IMR-90 (cell line): ENCODE measurements at regions not wholly inside any gene's neighbourhood (a gene's known extent, or its start where the extent isn't known, plus 50 kb on each side); places are given as distances from the start of the nearest gene placed in this dataset.

ENCODE experiments used
- ATAC-seq: fragments of 200-7000 bp; cut with Tn5 transposase; 2 replicates; pipeline ENCODE4 v1.9.1; 2020; ENCODE audit warnings: low read depth, mild to moderate bottlenecking, moderate library complexity
- BruUV-seq: library from RNA; stranded (reverse); fragments of 400-500 nt; replicated peaks from 2 replicates; lab custom pipeline; 2021; lab: Mats Ljungman, UMichigan
- CTCF ChIA-PET: fragments of 300-600 bp; formaldehyde crosslinking; extraction: SDS; loops from one replicate; lab custom pipeline; 2021; ENCODE audit warnings: antibody characterized with exemption; lab: Yijun Ruan, JAX
- POLR2A ChIA-PET: fragments of 300-600 bp; sonication (Branson Sonifier 250); formaldehyde crosslinking; loops from one replicate; lab custom pipeline; 2022; ENCODE audit warnings: antibody characterized with exemption; ENCODE audit not compliant: unreplicated experiment; lab: Charles Lee
- DNase-seq: peaks from one replicate; pipeline ENCODE4 v3.0.0; 2013
- H2AFZ ChIP-seq: replicated peaks from 2 replicates; pipeline ENCODE3; 2013; ENCODE audit warnings: low read length, mild to moderate bottlenecking; ENCODE audit not compliant: poor library complexity
- H2AK5ac ChIP-seq: 2 replicates; pipeline ENCODE4 v1.6.1; 2013; ENCODE audit warnings: low read depth, low read length, inconsistent platforms
- H2AK9ac ChIP-seq: replicated peaks from 2 replicates; pipeline ENCODE3; 2013; ENCODE audit warnings: mild to moderate bottlenecking, low read depth, low read length, moderate library complexity; ENCODE audit not compliant: poor library complexity
- H2BK120ac ChIP-seq: 2 replicates; pipeline ENCODE4 v1.6.1; 2013; ENCODE audit warnings: low read depth, low read length, inconsistent platforms
- H2BK15ac ChIP-seq: 3 replicates; pipeline ENCODE4 v1.6.1; 2013; ENCODE audit warnings: low read depth, low read length, inconsistent platforms
- H2BK20ac ChIP-seq: 2 replicates; pipeline ENCODE4 v1.6.1; 2013; ENCODE audit warnings: low read depth, mild to moderate bottlenecking, inconsistent platforms, low read length, moderate library complexity
- H2BK5ac ChIP-seq: 2 replicates; pipeline ENCODE4 v1.6.1; 2013; ENCODE audit warnings: mild to moderate bottlenecking, low read depth, low read length, inconsistent platforms; ENCODE audit not compliant: poor library complexity, severe bottlenecking
- H3K14ac ChIP-seq: replicated peaks from 2 replicates; pipeline ENCODE4 v1.6.1; 2013; ENCODE audit warnings: low read depth, low read length, inconsistent platforms
- H3K18ac ChIP-seq: 2 replicates; pipeline ENCODE4 v1.6.1; 2013; ENCODE audit warnings: low read depth, low read length, control low read depth
- H3K23ac ChIP-seq: 2 replicates; pipeline ENCODE4 v1.6.1; 2013; ENCODE audit warnings: low read depth, low read length, inconsistent platforms
- H3K27ac ChIP-seq: 2 replicates; pipeline ENCODE4 v1.5.1; 2013; ENCODE audit warnings: mild to moderate bottlenecking, control low read depth, low read length; ENCODE audit not compliant: insufficient read depth
- H3K27me3 ChIP-seq: 2 replicates; pipeline ENCODE4 v1.6.1; 2013; ENCODE audit warnings: low read length; ENCODE audit not compliant: control insufficient read depth, insufficient read depth
- H3K36me3 ChIP-seq: 2 replicates; pipeline ENCODE4 v1.6.1; 2013; ENCODE audit warnings: low read length, mixed read lengths; ENCODE audit not compliant: control insufficient read depth, insufficient read depth
- H3K4ac ChIP-seq: 2 replicates; pipeline ENCODE4 v1.6.1; 2013; ENCODE audit warnings: low read depth, low read length, inconsistent platforms
- H3K4me1 ChIP-seq: 2 replicates; pipeline ENCODE4 v1.6.1; 2013; ENCODE audit warnings: low read length, mixed read lengths; ENCODE audit not compliant: control insufficient read depth, insufficient read depth
- H3K4me2 ChIP-seq: 2 replicates; pipeline ENCODE4 v1.6.1; 2013; ENCODE audit warnings: low read depth, mild to moderate bottlenecking, control low read depth, low read length, moderate library complexity
- H3K4me3 ChIP-seq: 2 replicates; pipeline ENCODE4 v1.5.1; 2013; ENCODE audit warnings: low read depth, mild to moderate bottlenecking, control low read depth, low read length, moderate library complexity; ENCODE audit not compliant: insufficient read depth
- H3K56ac ChIP-seq: 2 replicates; pipeline ENCODE4 v1.6.1; 2013; ENCODE audit warnings: low read length, inconsistent platforms; ENCODE audit not compliant: insufficient read depth; ENCODE audit errors: extremely low read depth
- H3K79me1 ChIP-seq, 2 experiments: 2 replicates each; pipeline ENCODE4 v1.6.1; 2013; ENCODE audit warnings: low read length in 2 of 2, inconsistent platforms in 1 of 2, low read depth in 1 of 2
- H3K9ac ChIP-seq: 2 replicates; pipeline ENCODE4 v1.6.1; 2013; ENCODE audit warnings: low read depth, low read length, control low read depth
- H3K9me1 ChIP-seq: 2 replicates; pipeline ENCODE4 v1.6.1; 2013; ENCODE audit warnings: low read length, inconsistent platforms; ENCODE audit not compliant: insufficient read depth
- H3K9me3 ChIP-seq: 2 replicates; pipeline ENCODE4 v1.6.1; 2013; ENCODE audit warnings: low read length; ENCODE audit not compliant: control insufficient read depth, insufficient read depth
- H4K20me1 ChIP-seq: 2 replicates; pipeline ENCODE4 v1.6.1; 2013; ENCODE audit warnings: low read length, inconsistent platforms; ENCODE audit not compliant: insufficient read depth
- H4K5ac ChIP-seq: 2 replicates; pipeline ENCODE4 v1.6.1; 2013; ENCODE audit warnings: mild to moderate bottlenecking, low read depth, low read length, control low read depth
- H4K8ac ChIP-seq, 2 experiments: 2 replicates each; pipeline ENCODE4 v1.6.1; 2013; ENCODE audit warnings: low read depth in 2 of 2, low read length in 2 of 2, control low read depth in 1 of 2, inconsistent platforms in 1 of 2
- H4K91ac ChIP-seq: 2 replicates; pipeline ENCODE4 v1.6.1; 2013; ENCODE audit warnings: low read depth, low read length, inconsistent platforms; ENCODE audit not compliant: insufficient read depth
- CEBPB ChIP-seq: IDR thresholded peaks from 2 replicates; pipeline ENCODE4 v1.6.1; 2012; ENCODE audit warnings: low read depth, low read length, improper control_type of control experiment
- CHD1 ChIP-seq: IDR thresholded peaks from 2 replicates; pipeline ENCODE4 v1.6.1; 2012; ENCODE audit warnings: low read depth, low read length, improper control_type of control experiment
- MAFK ChIP-seq: IDR thresholded peaks from 2 replicates; pipeline ENCODE4 v1.6.1; 2012; ENCODE audit warnings: low read depth, low read length, improper control_type of control experiment
- RFX5 ChIP-seq: IDR thresholded peaks from 2 replicates; pipeline ENCODE4 v1.8.0; 2012; ENCODE audit warnings: low read depth, mild to moderate bottlenecking, low read length, moderate library complexity
- SMC3 ChIP-seq: fragments of 150-350 bp; IDR thresholded peaks from 2 replicates; pipeline ENCODE4 v1.6.1; 2016; ENCODE audit warnings: low read depth, mild to moderate bottlenecking, antibody characterized with exemption, low read length, moderate library complexity
- WGBS, 2 experiments: methylation state at CpG; one replicate each; pipeline versions ENCODE4 v1.1.5 to v1.1.7; 2013; ENCODE audit warnings: missing lambda C conversion rate in 2 of 2; ENCODE audit not compliant: insufficient read length in 1 of 2; ENCODE audit errors: extremely low coverage in 2 of 2; 5-methylcytosine and 5-hydroxymethylcytosine counted together
- dilution Hi-C: fragments of 300-500 bp; cut with HindIII; formaldehyde crosslinking; loops from one replicate; pipeline ENCODE4 v1.14.3; 2018; ENCODE audit warnings: low sequenced_read_pairs; ENCODE audit not compliant: unreplicated experiment
- in situ Hi-C: fragments of 300-500 bp; cut with MboI; formaldehyde crosslinking; loops from 3 replicates; pipeline ENCODE4 v1.14.3; 2019; ENCODE audit warnings: low sequenced_read_pairs, inconsistent platforms, mixed read lengths
- intact Hi-C: fragments of 100-400 bp; cut with micrococcal nuclease; formaldehyde crosslinking; loops from 2 replicates; pipeline ENCODE4 v1.10.0; 2022
- TF ChIP-seq, protein P1 (sequence below): fragments of 150-350 bp; IDR thresholded peaks from 2 replicates; pipeline ENCODE4 v1.6.1; 2016; ENCODE audit warnings: low read depth, mild to moderate bottlenecking, low read length, moderate library complexity, borderline replicate concordance

DNA sequence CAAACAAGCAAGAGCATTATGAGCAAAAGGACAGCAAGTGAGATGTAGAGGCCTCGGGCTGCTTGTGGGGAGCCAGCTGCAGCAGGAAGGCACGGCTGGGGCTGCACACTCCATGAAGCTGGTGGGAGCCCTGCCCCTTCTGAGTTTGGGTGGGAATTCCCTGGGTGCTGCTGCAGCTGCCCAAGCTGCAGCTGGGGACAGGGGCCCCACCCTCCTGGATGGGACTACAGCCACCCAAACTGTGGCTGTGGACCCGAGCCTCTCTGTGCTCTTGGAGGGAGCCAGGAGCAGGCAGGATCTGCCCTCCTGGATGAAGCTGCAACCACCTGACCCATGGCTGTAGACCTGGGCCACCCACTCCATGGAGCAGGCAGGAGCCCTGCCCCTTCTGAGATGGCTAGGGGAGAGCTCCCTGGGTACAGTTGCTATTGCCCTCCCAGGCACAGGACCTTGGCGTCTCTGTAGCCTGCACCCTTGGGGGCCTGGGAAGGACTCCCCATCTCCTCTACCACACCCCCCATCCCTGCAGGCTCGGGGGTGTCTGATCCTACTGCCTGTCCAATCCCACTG, 159.1 kb downstream of the ERCC6L2 start:
- H3K36me3 ChIP-seq = no peaks in the 10 kb centered on the region
- TF ChIP-seq CEBPB = no peak
- no peak for TF ChIP-seq CHD1
- no peak for TF ChIP-seq RFX5
- TF ChIP-seq SMC3 = no peak
- TF ChIP-seq MAFK = no peak
- TF ChIP-seq, protein P1, sequence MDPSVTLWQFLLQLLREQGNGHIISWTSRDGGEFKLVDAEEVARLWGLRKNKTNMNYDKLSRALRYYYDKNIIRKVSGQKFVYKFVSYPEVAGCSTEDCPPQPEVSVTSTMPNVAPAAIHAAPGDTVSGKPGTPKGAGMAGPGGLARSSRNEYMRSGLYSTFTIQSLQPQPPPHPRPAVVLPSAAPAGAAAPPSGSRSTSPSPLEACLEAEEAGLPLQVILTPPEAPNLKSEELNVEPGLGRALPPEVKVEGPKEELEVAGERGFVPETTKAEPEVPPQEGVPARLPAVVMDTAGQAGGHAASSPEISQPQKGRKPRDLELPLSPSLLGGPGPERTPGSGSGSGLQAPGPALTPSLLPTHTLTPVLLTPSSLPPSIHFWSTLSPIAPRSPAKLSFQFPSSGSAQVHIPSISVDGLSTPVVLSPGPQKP = no peak
- no peak overlapping the region for H3K14ac ChIP-seq
- H3K4me2 ChIP-seq = no peak overlapping the region
- H2BK15ac ChIP-seq = no peak overlapping the region
- no peak overlapping the region for H3K23ac ChIP-seq
- no peak overlapping the region for H3K18ac ChIP-seq
- H3K27me3 ChIP-seq = peaks cover 31% of the 10 kb centered on the region; the same call in 1 of the 2 replicates
- no peak overlapping the region for H3K4ac ChIP-seq
- ChIA-PET CTCF (no interaction called here), POLR2A (no interaction called here)
- WGBS, 2 experiments = no CpG with 5 or more reads among the region's 5 CpGs
- H4K91ac ChIP-seq = no peak overlapping the region
- H3K4me1 ChIP-seq = no peaks in the 10 kb centered on the region; the same call in 1 of the 2 replicates
- H2BK5ac ChIP-seq = no peak overlapping the region
- H2BK120ac ChIP-seq = no peak overlapping the region
- no peaks in the 10 kb centered on the region for H4K20me1 ChIP-seq
- no TSS peak for BruUV-seq
- no peak overlapping the region for H4K5ac ChIP-seq
- in situ Hi-C loops (no loop called here), dilution Hi-C loops (no loop called here), intact Hi-C loops (no loop called here)
- no peak overlapping the region for H2AK5ac ChIP-seq
- peaks cover 19% of the 10 kb centered on the region for H3K9me3 ChIP-seq
- no peak overlapping the region for H3K9ac ChIP-seq
- ATAC-seq (no peak), DNase-seq (no peak)
- H4K8ac ChIP-seq = no peak overlapping the region
- no peaks in the 10 kb centered on the region for H3K79me1 ChIP-seq
- H2AFZ ChIP-seq = no peak overlapping the region
- H3K27ac ChIP-seq = no peak overlapping the region
- H3K4me3 ChIP-seq = no peak overlapping the region
- no peak overlapping the region for H2AK9ac ChIP-seq
- H2BK20ac ChIP-seq = no peak overlapping the region
- H3K56ac ChIP-seq = no peak overlapping the region
- no peaks in the 10 kb centered on the region for H3K9me1 ChIP-seq
